ENCODE measurements at regions not wholly inside any gene's neighbourhood (a gene's known extent, or its start where the extent isn't known, plus 50 kb on each side); places are given as distances from the start of the nearest gene placed in this dataset.

DNA sequence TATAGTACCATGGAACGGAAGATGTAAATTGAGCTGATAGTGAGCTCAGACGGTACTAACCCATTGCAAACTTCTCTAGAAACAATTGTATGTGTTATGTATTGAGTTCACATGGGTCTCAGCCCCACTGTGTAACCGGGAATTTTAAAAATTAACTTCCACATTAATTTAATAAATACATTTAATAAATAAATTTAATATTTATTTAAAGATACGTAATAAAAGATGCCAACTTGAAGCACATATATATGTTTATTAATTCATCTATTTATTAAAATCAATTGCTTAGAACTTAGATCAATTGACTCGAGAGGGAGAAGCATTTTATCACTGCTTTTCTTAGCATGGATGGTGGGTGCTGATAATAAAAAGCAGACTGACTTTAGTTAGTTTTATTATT lies 170.1 kb upstream of the NPVF start:
- Histone ChIP-seq H3K9me1 (replicated peaks; ENCODE audit: control insufficient read depth, extremely low read depth, insufficient read depth, low read length) (no peaks in the 10 kb centered on the region), H2AFZ (ENCODE audit: low read depth, low read length) (no peak overlapping the region), H3K4me2 (ENCODE audit: insufficient read depth, low read length) (no peak overlapping the region), H3K4me1 (ENCODE audit: control insufficient read depth, extremely low read depth, insufficient read depth, low read length) (no peaks in the 10 kb centered on the region), H3K27ac (ENCODE audit: insufficient read depth, low read depth, low read length) (no peak overlapping the region), H3K36me3 (ENCODE audit: control insufficient read depth in 2 of 2, extremely low read depth in 1 of 2, insufficient read depth in 2 of 2, low read length in 2 of 2) (no peaks in the 10 kb centered on the region), H4K20me1 (replicated peaks; ENCODE audit: control insufficient read depth, extremely low read depth, insufficient read depth, low read length) (no peaks in the 10 kb centered on the region), H3K9me3 (replicated peaks; ENCODE audit: control insufficient read depth, insufficient read depth, low read length) (no peaks in the 10 kb centered on the region), H3K27me3 (ENCODE audit: control insufficient read depth in 2 of 2, insufficient read depth in 2 of 2, low read length in 2 of 2) (no peaks in the 10 kb centered on the region), H3K79me2 (ENCODE audit: control insufficient read depth, insufficient read depth, low read length) (no peaks in the 10 kb centered on the region), H3K4me3 (replicated peaks in 1 of 3; ENCODE audit: insufficient read depth in 1 of 3, low read depth in 1 of 3, low read length in 3 of 3) (no peak overlapping the region), H3K9ac (replicated peaks; ENCODE audit: extremely low read depth, insufficient read depth, low read length) (no peak overlapping the region)
- DNase-seq (ENCODE audit: low read depth, low spot score) (no peak), FAIRE-seq (no peak)
- no TSS peak for BruUV-seq (replicated peaks)
- ChIA-PET CTCF (no interaction called here), POLR2A (no interaction called here)
- intact Hi-C loops (cut with micrococcal nuclease) (no loop called here), dilution Hi-C loops (cut with MboI; ENCODE audit: extremely low pct_ligation_motif_present, low sequenced_read_pairs) (no loop called here)
- TF ChIP-seq MYC (IDR thresholded peaks at IDR 0.05; ENCODE audit: low read depth, low read length) (no peak), FOS (IDR thresholded peaks at IDR 0.05; ENCODE audit: borderline replicate concordance, insufficient read depth, low read length) (no peak), JUN (IDR thresholded peaks at IDR 0.05; ENCODE audit: borderline replicate concordance, insufficient read depth, insufficient read length, low read depth) (no peak), POLR2AphosphoS5 (IDR thresholded peaks at IDR 0.05; ENCODE audit: insufficient read depth, low read depth, low read length) (no peak), GATA2 (IDR thresholded peaks at IDR 0.05; ENCODE audit: insufficient read depth, insufficient read length, low read depth, low read length) (no peak), POLR2A (IDR thresholded peaks at IDR 0.05; ENCODE audit: low read depth, low read length) (no peak), CTCF (IDR thresholded peaks at IDR 0.05; ENCODE audit: extremely low read depth in 1 of 2, insufficient read depth in 1 of 2, low read depth in 1 of 2, low read length in 2 of 2) (no peak), EZH2 (IDR thresholded peaks at IDR 0.05; ENCODE audit: borderline replicate concordance, low read depth, low read length, severe bottlenecking) (no peak)
- TF ChIP-seq, protein P1, sequence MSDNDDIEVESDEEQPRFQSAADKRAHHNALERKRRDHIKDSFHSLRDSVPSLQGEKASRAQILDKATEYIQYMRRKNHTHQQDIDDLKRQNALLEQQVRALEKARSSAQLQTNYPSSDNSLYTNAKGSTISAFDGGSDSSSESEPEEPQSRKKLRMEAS (IDR thresholded peaks at IDR 0.05; ENCODE audit: insufficient read depth, insufficient read length), result no peak
